ENCODE measurements at regions not wholly inside any gene's neighbourhood (a gene's known extent, or its start where the extent isn't known, plus 50 kb on each side); places are given as distances from the start of the nearest gene placed in this dataset.

GRCh38 chr18:78378983-78379382 is 600.6 kb upstream of the SALL3 start:
- no peak for TF ChIP-seq EZH2 (IDR thresholded peaks at IDR 0.05; ENCODE audit: insufficient read depth, poor library complexity, severe bottlenecking)
- no peak for TF ChIP-seq EZH2phosphoT487 (IDR thresholded peaks at IDR 0.05; ENCODE audit: insufficient read depth, low read depth)
